ENCODE measurements at regions not wholly inside any gene's neighbourhood (a gene's known extent, or its start where the extent isn't known, plus 50 kb on each side); places are given as distances from the start of the nearest gene placed in this dataset.
"Not testable (repeated sequence)": the region's sequence is repeated elsewhere in the genome, so short reads cannot be mapped to it uniquely, and the experiment has no call there.

DNA sequence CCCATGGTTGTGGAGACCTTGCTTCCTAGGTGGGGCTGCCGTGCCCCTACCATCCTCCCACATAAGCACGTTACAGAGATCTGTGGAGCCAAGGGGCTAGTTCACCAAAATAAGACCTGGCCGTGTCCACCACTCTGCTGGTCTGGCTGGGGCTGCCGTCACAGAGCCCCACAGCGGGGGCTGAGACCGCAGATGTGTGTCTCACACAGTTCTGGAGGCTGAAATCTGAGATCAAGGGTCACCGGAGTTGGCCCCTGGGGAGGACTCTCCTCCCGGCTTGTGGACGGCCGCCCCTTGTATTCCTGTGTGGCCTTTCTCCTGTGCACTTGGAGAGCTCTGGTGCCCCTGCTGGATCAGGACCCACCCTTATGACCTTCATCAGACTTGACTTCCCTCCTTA lies 147.4 kb downstream of the IGLL1 start:
- H3K9ac ChIP-seq (ENCODE audit: insufficient read depth, low read depth, low read length) = 0 out of 2 replicates have a peak overlapping the region, but pooled peaks have one; percentile 36
- intact Hi-C loops (cut with micrococcal nuclease; ENCODE audit: unreplicated experiment); H4K20me1 ChIP-seq (ENCODE audit: insufficient read depth, low read length); FAIRE-seq; in situ Hi-C loops (cut with HindIII; ENCODE audit: extremely low pct_ligation_motif_present, low pct_unique_long_range_greater_than_20kb); H2AFZ ChIP-seq (ENCODE audit: low read length); H3K36me3 ChIP-seq (replicated peaks in 1 of 2; ENCODE audit: control insufficient read depth in 1 of 2, insufficient read depth in 2 of 2, low read length in 2 of 2); CTCF ChIA-PET (ENCODE audit: low intra/inter-chr PET ratio, low total read pairs); H3K27ac ChIP-seq (ENCODE audit: extremely low read length, insufficient read depth, low read length); H3K79me2 ChIP-seq (ENCODE audit: insufficient read depth, low read length); BruUV-seq (replicated peaks); H3K27me3 ChIP-seq (ENCODE audit: control insufficient read depth in 1 of 2, insufficient read depth in 2 of 2, low read length in 2 of 2); DNase-seq (ENCODE audit: low spot score): not testable (repeated sequence)
- H3K4me2 ChIP-seq (ENCODE audit: low read depth, low read length) = peak overlapping the region; percentile 84
- H3K9me3 ChIP-seq (ENCODE audit: low read length) = peaks cover 13% of the 10 kb centered on the region
- H3K4me1 ChIP-seq (ENCODE audit: insufficient read depth, low read length) = peaks cover 44% of the 10 kb centered on the region
- ATAC-seq = peak; percentile 43
- peak overlapping the region; percentile 2 to 64 (median 44); a peak in 5 of 6 replicates for H3K4me3 ChIP-seq (replicated peaks in 1 of 3; ENCODE audit: insufficient read depth in 1 of 3, low read depth in 2 of 3, low read length in 3 of 3)
- WGBS (ENCODE audit: low lambda C conversion rate) = no CpG with 5 or more reads among the region's 10 CpGs
- POLR2A ChIA-PET = interaction anchor here (1.6 kb wide), 1 partner anchor 103 kb away, joined by 3 read pairs; no protein-coding TSS in a partner anchor
- 0 out of 2 replicates have a peak, but pooled peaks have one; percentile 41 for TF ChIP-seq ZNF264 (CRISPR knock-in tag; IDR thresholded peaks at IDR 0.05)
- TF ChIP-seq ESRRA (CRISPR knock-in tag; IDR thresholded peaks at IDR 0.05; ENCODE audit: low read depth) = peak; percentile 63; the same call in 1 of the 2 replicates
- 0 out of 2 replicates have a peak, but pooled peaks have one; percentile 11 for TF ChIP-seq SPEN (CRISPR knock-in tag; IDR thresholded peaks at IDR 0.05; ENCODE audit: low read depth)
- 0 out of 2 replicates have a peak, but pooled peaks have one; percentile 21 for TF ChIP-seq ZZZ3 (CRISPR knock-in tag; IDR thresholded peaks at IDR 0.05; ENCODE audit: borderline replicate concordance)
- TF ChIP-seq, protein P1, sequence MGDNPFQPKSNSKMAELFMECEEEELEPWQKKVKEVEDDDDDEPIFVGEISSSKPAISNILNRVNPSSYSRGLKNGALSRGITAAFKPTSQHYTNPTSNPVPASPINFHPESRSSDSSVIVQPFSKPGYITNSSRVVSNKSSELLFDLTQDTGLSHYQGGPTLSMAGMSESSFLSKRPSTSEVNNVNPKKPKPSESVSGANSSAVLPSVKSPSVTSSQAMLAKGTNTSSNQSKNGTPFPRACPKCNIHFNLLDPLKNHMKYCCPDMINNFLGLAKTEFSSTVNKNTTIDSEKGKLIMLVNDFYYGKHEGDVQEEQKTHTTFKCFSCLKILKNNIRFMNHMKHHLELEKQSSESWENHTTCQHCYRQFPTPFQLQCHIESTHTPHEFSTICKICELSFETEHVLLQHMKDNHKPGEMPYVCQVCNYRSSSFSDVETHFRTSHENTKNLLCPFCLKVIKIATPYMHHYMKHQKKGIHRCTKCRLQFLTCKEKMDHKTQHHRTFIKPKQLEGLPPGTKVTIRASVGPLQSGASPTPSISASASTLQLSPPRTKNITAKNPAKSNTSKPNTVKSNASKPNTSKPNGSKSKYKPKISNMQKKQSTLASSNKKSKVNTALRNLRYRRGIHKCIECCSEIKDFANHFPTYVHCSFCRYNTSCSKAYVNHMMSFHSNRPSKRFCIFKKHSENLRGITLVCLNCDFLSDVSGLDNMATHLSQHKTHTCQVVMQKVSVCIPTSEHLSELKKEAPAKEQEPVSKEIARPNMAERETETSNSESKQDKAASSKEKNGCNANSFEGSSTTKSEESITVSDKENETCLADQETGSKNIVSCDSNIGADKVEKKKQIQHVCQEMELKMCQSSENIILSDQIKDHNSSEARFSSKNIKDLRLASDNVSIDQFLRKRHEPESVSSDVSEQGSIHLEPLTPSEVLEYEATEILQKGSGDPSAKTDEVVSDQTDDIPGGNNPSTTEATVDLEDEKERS (CRISPR knock-in tag; IDR thresholded peaks at IDR 0.05) = peak; percentile 29; the same call in 1 of the 2 replicates
- TF ChIP-seq, protein P2, sequence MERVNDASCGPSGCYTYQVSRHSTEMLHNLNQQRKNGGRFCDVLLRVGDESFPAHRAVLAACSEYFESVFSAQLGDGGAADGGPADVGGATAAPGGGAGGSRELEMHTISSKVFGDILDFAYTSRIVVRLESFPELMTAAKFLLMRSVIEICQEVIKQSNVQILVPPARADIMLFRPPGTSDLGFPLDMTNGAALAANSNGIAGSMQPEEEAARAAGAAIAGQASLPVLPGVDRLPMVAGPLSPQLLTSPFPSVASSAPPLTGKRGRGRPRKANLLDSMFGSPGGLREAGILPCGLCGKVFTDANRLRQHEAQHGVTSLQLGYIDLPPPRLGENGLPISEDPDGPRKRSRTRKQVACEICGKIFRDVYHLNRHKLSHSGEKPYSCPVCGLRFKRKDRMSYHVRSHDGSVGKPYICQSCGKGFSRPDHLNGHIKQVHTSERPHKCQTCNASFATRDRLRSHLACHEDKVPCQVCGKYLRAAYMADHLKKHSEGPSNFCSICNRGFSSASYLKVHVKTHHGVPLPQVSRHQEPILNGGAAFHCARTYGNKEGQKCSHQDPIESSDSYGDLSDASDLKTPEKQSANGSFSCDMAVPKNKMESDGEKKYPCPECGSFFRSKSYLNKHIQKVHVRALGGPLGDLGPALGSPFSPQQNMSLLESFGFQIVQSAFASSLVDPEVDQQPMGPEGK (CRISPR knock-in tag; IDR thresholded peaks at IDR 0.05) = peak; percentile 56; the same call in 1 of the 2 replicates
- 0 out of 2 replicates have a peak, but pooled peaks have one; percentile 40 for TF ChIP-seq ZNF564 (CRISPR knock-in tag; IDR thresholded peaks at IDR 0.05)
- TF ChIP-seq, protein P3, sequence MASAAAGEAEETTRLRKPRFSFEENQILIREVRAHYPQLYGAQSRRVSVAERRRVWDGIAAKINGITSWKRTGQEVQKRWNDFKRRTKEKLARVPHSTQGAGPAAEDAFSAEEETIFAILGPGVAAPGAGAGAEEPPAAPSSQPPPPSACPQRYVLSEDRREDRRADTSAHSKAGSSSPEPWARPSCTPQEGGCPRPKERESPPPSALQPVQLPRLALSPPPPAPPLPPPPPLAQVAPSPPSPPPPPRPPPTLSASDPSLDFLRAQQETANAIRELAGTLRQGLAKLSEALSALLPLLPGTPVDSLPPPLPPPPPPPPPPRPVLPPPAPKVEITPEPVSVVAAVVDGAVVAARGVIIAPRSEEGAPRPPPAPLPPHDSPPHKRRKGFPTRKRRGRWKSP (CRISPR knock-in tag; IDR thresholded peaks at IDR 0.05) = 0 out of 2 replicates have a peak, but pooled peaks have one; percentile 42
- 0 out of 2 replicates have a peak, but pooled peaks have one; percentile 31 for TF ChIP-seq RFXAP (CRISPR knock-in tag; IDR thresholded peaks at IDR 0.05; ENCODE audit: borderline replicate concordance)
- peak; percentile 14; the same call in 1 of the 2 replicates for TF ChIP-seq HDAC1 (CRISPR knock-in tag; IDR thresholded peaks at IDR 0.05)
- peak; percentile 94 for TF ChIP-seq ZNF263 (CRISPR knock-in tag; IDR thresholded peaks at IDR 0.05)
- TF ChIP-seq ZNF7 (CRISPR knock-in tag; IDR thresholded peaks at IDR 0.05) = peak; percentile 54; the same call in 1 of the 2 replicates
- 0 out of 2 replicates have a peak, but pooled peaks have one; percentile 18 for TF ChIP-seq BRCA1 (CRISPR knock-in tag; IDR thresholded peaks at IDR 0.05)
- TF ChIP-seq, protein P4, sequence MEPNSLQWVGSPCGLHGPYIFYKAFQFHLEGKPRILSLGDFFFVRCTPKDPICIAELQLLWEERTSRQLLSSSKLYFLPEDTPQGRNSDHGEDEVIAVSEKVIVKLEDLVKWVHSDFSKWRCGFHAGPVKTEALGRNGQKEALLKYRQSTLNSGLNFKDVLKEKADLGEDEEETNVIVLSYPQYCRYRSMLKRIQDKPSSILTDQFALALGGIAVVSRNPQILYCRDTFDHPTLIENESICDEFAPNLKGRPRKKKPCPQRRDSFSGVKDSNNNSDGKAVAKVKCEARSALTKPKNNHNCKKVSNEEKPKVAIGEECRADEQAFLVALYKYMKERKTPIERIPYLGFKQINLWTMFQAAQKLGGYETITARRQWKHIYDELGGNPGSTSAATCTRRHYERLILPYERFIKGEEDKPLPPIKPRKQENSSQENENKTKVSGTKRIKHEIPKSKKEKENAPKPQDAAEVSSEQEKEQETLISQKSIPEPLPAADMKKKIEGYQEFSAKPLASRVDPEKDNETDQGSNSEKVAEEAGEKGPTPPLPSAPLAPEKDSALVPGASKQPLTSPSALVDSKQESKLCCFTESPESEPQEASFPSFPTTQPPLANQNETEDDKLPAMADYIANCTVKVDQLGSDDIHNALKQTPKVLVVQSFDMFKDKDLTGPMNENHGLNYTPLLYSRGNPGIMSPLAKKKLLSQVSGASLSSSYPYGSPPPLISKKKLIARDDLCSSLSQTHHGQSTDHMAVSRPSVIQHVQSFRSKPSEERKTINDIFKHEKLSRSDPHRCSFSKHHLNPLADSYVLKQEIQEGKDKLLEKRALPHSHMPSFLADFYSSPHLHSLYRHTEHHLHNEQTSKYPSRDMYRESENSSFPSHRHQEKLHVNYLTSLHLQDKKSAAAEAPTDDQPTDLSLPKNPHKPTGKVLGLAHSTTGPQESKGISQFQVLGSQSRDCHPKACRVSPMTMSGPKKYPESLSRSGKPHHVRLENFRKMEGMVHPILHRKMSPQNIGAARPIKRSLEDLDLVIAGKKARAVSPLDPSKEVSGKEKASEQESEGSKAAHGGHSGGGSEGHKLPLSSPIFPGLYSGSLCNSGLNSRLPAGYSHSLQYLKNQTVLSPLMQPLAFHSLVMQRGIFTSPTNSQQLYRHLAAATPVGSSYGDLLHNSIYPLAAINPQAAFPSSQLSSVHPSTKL (CRISPR knock-in tag; IDR thresholded peaks at IDR 0.05) = 0 out of 2 replicates have a peak, but pooled peaks have one; percentile 15
